Panc1 (cell line): ENCODE measurements at regions not wholly inside any gene's neighbourhood (a gene's known extent, or its start where the extent isn't known, plus 50 kb on each side); places are given as distances from the start of the nearest gene placed in this dataset.
"Not testable (repeated sequence)": the region's sequence is repeated elsewhere in the genome, so short reads cannot be mapped to it uniquely, and the experiment has no call there.

Source experiments
- ATAC-seq: fragments of 200-7000 bp; cut with Tn5 transposase; 2 replicates; pipeline ENCODE4 v1.9.1; 2020; ENCODE audit warnings: mild to moderate bottlenecking, moderate library complexity
- BruUV-seq: library from RNA; stranded (reverse); fragments of 400-500 nt; replicated peaks from 2 replicates; lab custom pipeline; 2021; lab: Mats Ljungman, UMichigan
- CTCF ChIA-PET: fragments of 300-600 bp; sonication (Branson Sonifier 250); formaldehyde crosslinking; loops from one replicate; lab custom pipeline; 2022; ENCODE audit warnings: antibody characterized with exemption; lab: Charles Lee
- POLR2A ChIA-PET: fragments of 300-600 bp; sonication (Branson Sonifier 250); formaldehyde crosslinking; loops from one replicate; lab custom pipeline; 2022; ENCODE audit warnings: antibody characterized with exemption; lab: Charles Lee
- DNase-seq: peaks from one replicate; pipeline ENCODE4 v3.0.0-alpha.2; 2010; ENCODE audit warnings: low read depth, low spot score
- H3K27ac ChIP-seq: 2 replicates; pipeline ENCODE4 v1.5.1; 2011; ENCODE audit warnings: mild to moderate bottlenecking, low read length, inconsistent platforms
- H3K27me3 ChIP-seq: fragments of 200-500 bp; sonication (Bioruptor generic); 2 replicates; pipeline ENCODE4 v1.6.0; 2014; ENCODE audit warnings: low read length, inconsistent platforms; ENCODE audit not compliant: control insufficient read depth, insufficient read depth
- H3K36me3 ChIP-seq: fragments of 200-500 bp; sonication (Bioruptor generic); 2 replicates; pipeline ENCODE4 v1.5.1; 2014; ENCODE audit warnings: inconsistent platforms, mild to moderate bottlenecking, low read length, moderate library complexity; ENCODE audit not compliant: control insufficient read depth, insufficient read depth
- H3K4me1 ChIP-seq: 2 replicates; pipeline ENCODE4 v1.5.1; 2011; ENCODE audit warnings: inconsistent platforms, mild to moderate bottlenecking, low read length, moderate library complexity; ENCODE audit not compliant: control insufficient read depth, insufficient read depth
- H3K4me3 ChIP-seq, 2 experiments: 2 replicates each; pipeline ENCODE4 v1.5.1; 2011 to 2012; ENCODE audit warnings: low read depth in 2 of 2, low read length in 2 of 2, mild to moderate bottlenecking in 2 of 2, inconsistent platforms in 1 of 2, moderate library complexity in 1 of 2
- H3K9me3 ChIP-seq: fragments of 200-500 bp; sonication (Bioruptor generic); 2 replicates; pipeline ENCODE4 v1.5.1; 2014; ENCODE audit warnings: low read depth, mild to moderate bottlenecking, inconsistent platforms, low read length, moderate library complexity; ENCODE audit not compliant: control insufficient read depth, insufficient read depth
- CTCF ChIP-seq: fragments of 450-650 bp; IDR thresholded peaks from 2 replicates; pipeline ENCODE4 v1.5.1; 2017; ENCODE audit warnings: mild to moderate bottlenecking
- POLR2AphosphoS5 ChIP-seq: IDR thresholded peaks from 2 replicates; pipeline ENCODE4 v1.6.1; 2012; ENCODE audit warnings: mild to moderate bottlenecking, low read depth, low read length, moderate library complexity
- REST ChIP-seq, 2 experiments: IDR thresholded peaks; 2 replicates each; pipeline ENCODE4 v1.6.1; 2011 to 2012; ENCODE audit warnings: low read depth in 2 of 2, control low read depth in 1 of 2, low read length in 1 of 2, mild to moderate bottlenecking in 1 of 2, moderate library complexity in 1 of 2; ENCODE audit not compliant: insufficient read depth in 1 of 2
- SIN3A ChIP-seq: IDR thresholded peaks from 2 replicates; pipeline ENCODE4 v1.6.1; 2012; ENCODE audit warnings: low read depth, mild to moderate bottlenecking, low read length, moderate library complexity, borderline replicate concordance; ENCODE audit not compliant: insufficient read depth
- TCF7L2 ChIP-seq: IDR thresholded peaks from 2 replicates; pipeline ENCODE4 v1.6.1; 2011; ENCODE audit warnings: mild to moderate bottlenecking, low read depth, low read length, inconsistent platforms
- in situ Hi-C: cut with HindIII; loops from 2 replicates; pipeline ENCODE4 v1.10.0; 2016; ENCODE audit warnings: low sequenced_read_pairs, low pct_unique_long_range_greater_than_20kb
- intact Hi-C: fragments of 100-400 bp; cut with micrococcal nuclease; formaldehyde crosslinking; loops from one replicate; pipeline ENCODE4 v1.10.0; 2022; ENCODE audit not compliant: unreplicated experiment

GRCh38 chr7:85896531-85896930, 709.7 kb upstream of the SEMA3D start:
- POLR2A ChIA-PET: no interaction called here
- Histone ChIP-seq H3K4me1 (no peaks in the 10 kb centered on the region), H3K36me3 (no peaks in the 10 kb centered on the region), H3K27me3 (no peaks in the 10 kb centered on the region), H3K27ac (no peak overlapping the region), H3K9me3 (no peaks in the 10 kb centered on the region), H3K4me3 (no peak overlapping the region)
- TF ChIP-seq SIN3A (no peak), REST (IDR thresholded peaks at IDR 0.05; ENCODE audit: insufficient read depth in 1 of 2, low read depth in 2 of 2, low read length in 1 of 2) (no peak), TCF7L2 (no peak), CTCF (no peak), POLR2AphosphoS5 (no peak)
- in situ Hi-C loops: no loop called here
- no peak for DNase-seq
- intact Hi-C loops: loop anchor here (10.0 kb wide), 1 partner anchor 918 kb away; no protein-coding TSS in a partner anchor
- no peak for ATAC-seq
- CTCF ChIA-PET: no interaction called here
- no TSS peak for BruUV-seq

GRCh38 chr7:85895835-85896234, 709.0 kb upstream of the SEMA3D start:
- CTCF ChIA-PET: no interaction called here
- no TSS peak for BruUV-seq
- no peaks in the 10 kb centered on the region for H3K4me1 ChIP-seq
- TF ChIP-seq SIN3A (no peak), REST (IDR thresholded peaks at IDR 0.05; ENCODE audit: insufficient read depth in 1 of 2, low read depth in 2 of 2, low read length in 1 of 2) (no peak), POLR2AphosphoS5 (no peak)
- no peak for ATAC-seq
- no peaks in the 10 kb centered on the region for H3K9me3 ChIP-seq
- DNase-seq: no peak
- H3K27me3 ChIP-seq: no peaks in the 10 kb centered on the region
- intact Hi-C loops (loop anchor here (10.0 kb wide), 1 partner anchor 919 kb away; no protein-coding TSS in a partner anchor), in situ Hi-C loops (no loop called here)
- no peak overlapping the region for H3K27ac ChIP-seq
- POLR2A ChIA-PET: interaction anchor here (0.6 kb wide), 1 partner anchor 558 kb away, joined by 3 read pairs; no protein-coding TSS in a partner anchor
- no peak overlapping the region for H3K4me3 ChIP-seq
- no peaks in the 10 kb centered on the region for H3K36me3 ChIP-seq

- H3K4me3 ChIP-seq, H3K4me1 ChIP-seq, H3K9me3 ChIP-seq, H3K36me3 ChIP-seq, H3K27me3 ChIP-seq, BruUV-seq, CTCF ChIA-PET, H3K27ac ChIP-seq, POLR2A ChIA-PET, DNase-seq, in situ Hi-C loops, ATAC-seq: not testable (repeated sequence)
- intact Hi-C loops: loop anchor here (2.0 to 10.0 kb wide), 2 partner anchors 923 to 1011 kb away; no protein-coding TSS in a partner anchor
Observed at GRCh38 chr7:85891900-85892299, 705.0 kb upstream of the SEMA3D start.
